ENCODE measurements at regions not wholly inside any gene's neighbourhood (a gene's known extent, or its start where the extent isn't known, plus 50 kb on each side); places are given as distances from the start of the nearest gene placed in this dataset.

DNA sequence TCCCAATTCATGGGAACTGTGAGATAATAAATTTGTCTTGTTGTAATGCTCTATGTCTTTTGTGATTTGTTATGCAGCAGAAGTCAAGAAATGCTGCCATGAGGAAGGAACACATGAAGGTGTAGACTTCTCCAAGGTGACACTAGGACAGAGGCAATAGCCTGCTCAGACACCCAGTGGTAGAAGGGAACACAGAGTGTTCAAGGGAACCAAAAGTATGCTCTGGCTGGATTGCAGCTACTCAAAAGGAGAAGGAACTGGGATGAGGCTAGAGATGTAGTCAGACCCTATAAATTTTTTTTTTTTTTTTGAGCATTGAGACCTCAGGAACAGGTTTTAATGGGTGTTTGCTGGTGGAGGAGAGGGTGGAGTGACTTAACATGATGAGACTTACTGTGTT lies 232.5 kb downstream of the PARP8 start:
- Histone ChIP-seq H3K9me3 (ENCODE audit: control insufficient read depth, insufficient read depth, low read depth, low read length) (no peaks in the 10 kb centered on the region), H3K4me1 (ENCODE audit: control insufficient read depth, insufficient read depth, low read length) (0 out of 2 replicates have a peak, but pooled peaks cover 6% of the 10 kb centered on the region), H3K4me3 (ENCODE audit: low read depth, low read length) (no peak overlapping the region), H3K36me3 (ENCODE audit: control insufficient read depth in 2 of 2, insufficient read depth in 1 of 2, low read length in 2 of 2) (no peaks in the 10 kb centered on the region), H3K27ac (ENCODE audit: extremely low read depth, low read depth, low read length) (no peak overlapping the region)
- POLR2A ChIA-PET = no interaction called here
- no peak for TF ChIP-seq ZNF426 (tag by site-specific recombination; IDR thresholded peaks at IDR 0.05)
- CTCF ChIA-PET = no interaction called here

DNA sequence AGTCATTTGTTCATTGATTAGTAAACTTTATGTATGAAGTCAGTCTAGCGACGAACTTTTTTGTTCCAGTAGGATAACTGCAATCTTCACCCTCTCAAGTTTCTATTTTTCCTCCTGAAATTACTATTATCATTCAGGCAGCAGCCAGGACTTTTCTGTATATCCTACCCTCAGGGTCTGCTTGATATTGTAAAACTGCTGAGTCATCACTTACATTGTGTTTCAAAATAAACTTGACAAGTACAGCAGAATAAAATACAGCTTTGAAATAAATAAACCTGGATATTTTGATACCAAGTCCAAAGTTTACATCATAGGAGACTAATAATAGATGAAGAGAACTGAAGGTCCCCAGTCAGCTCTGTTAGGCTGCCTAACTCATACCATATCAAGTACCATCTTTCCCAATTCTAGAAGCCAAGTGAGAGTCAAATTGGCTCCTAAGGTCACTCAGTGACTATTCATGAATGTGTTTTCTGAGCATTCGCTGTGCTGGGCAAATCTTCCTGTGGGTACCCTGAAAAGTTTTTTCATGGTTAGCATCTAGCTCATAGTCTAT lies 234.6 kb downstream of the PARP8 start:
- Histone ChIP-seq H3K4me3 (ENCODE audit: low read depth, low read length) (no peak overlapping the region), H3K27ac (ENCODE audit: extremely low read depth, low read depth, low read length) (no peak overlapping the region), H3K36me3 (ENCODE audit: control insufficient read depth in 2 of 2, insufficient read depth in 1 of 2, low read length in 2 of 2) (no peaks in the 10 kb centered on the region), H3K9me3 (ENCODE audit: control insufficient read depth, insufficient read depth, low read depth, low read length) (no peaks in the 10 kb centered on the region), H3K4me1 (ENCODE audit: control insufficient read depth, insufficient read depth, low read length) (0 out of 2 replicates have a peak, but pooled peaks cover 6% of the 10 kb centered on the region)
- TF ChIP-seq ZBTB21 (tag by site-specific recombination; IDR thresholded peaks at IDR 0.05) = no peak
- TF ChIP-seq ZNF280D (tag by site-specific recombination; IDR thresholded peaks at IDR 0.05) = no peak
- TF ChIP-seq ZNF335 (tag by site-specific recombination; conservative IDR thresholded peaks at IDR 0.05) = peak; percentile 45; the same call in 1 of the 2 replicates
- peak; percentile 83 for TF ChIP-seq ZNF549 (tag by site-specific recombination; IDR thresholded peaks at IDR 0.05)
- TF ChIP-seq ZNF529 (tag by site-specific recombination; IDR thresholded peaks at IDR 0.05; ENCODE audit: insufficient replicate concordance) = no peak
- ChIA-PET CTCF (no interaction called here), POLR2A (no interaction called here)

DNA sequence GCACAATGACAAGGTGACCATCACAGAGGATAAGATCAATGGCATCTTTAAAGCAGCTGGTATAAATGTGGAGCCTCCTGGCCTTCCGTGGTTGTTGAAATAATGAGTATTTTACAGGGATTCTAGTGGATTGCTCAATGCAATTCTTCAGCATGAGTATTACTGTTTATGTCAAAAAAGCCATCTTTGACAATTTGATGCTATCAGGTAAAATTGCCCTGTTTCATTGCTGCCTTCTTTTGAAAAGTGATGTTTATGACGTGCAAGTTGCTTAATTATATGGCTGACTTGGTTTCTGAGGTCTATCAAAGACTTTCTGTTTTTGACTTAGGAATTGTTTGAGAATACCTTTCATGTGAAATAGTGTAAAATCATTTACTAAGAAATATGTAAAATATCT lies 237.2 kb downstream of the PARP8 start:
- POLR2A ChIA-PET = no interaction called here
- TF ChIP-seq ZNF280D (tag by site-specific recombination; IDR thresholded peaks at IDR 0.05) = no peak
- TF ChIP-seq ZNF350 (tag by site-specific recombination; IDR thresholded peaks at IDR 0.05) = no peak

DNA sequence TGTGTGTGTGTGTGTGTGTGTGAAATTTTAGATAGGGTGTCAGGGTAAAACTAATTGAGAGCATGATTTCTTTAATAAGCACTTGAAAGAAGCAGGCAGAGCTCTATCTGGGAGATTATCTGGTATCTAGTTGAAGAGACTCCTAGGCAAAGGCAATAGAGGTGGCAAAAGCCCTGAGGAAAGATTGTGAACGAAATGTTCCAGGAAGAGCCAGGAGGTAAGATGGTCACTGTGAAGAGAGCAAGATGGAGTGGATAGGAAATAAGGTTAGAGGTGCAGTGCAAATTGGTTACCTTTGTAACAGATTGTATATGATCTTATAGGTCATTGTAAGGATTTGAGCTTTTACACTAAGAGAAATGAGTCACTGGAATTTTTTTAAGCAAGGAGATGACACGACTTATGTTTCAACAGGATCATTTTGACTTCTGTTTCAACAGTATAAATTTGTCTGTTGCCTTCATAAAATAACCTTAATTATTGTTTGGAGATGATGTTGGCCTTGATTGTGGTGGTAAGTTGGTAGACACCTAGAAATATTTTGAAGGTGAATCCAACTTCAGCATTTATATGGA lies 239.6 kb downstream of the PARP8 start:
- Histone ChIP-seq H3K36me3 (ENCODE audit: control insufficient read depth in 2 of 2, insufficient read depth in 1 of 2, low read length in 2 of 2) (no peaks in the 10 kb centered on the region; a peak in 1 of 3 replicates), H3K4me3 (ENCODE audit: low read depth, low read length) (no peak overlapping the region), H3K4me1 (ENCODE audit: control insufficient read depth, insufficient read depth, low read length) (no peaks in the 10 kb centered on the region), H3K27ac (ENCODE audit: extremely low read depth, low read depth, low read length) (no peak overlapping the region), H3K9me3 (ENCODE audit: control insufficient read depth, insufficient read depth, low read depth, low read length) (no peaks in the 10 kb centered on the region)
- CTCF ChIA-PET = no interaction called here
- POLR2A ChIA-PET = no interaction called here
- TF ChIP-seq ZNF202 (tag by site-specific recombination; IDR thresholded peaks at IDR 0.05; ENCODE audit: borderline replicate concordance) = no peak
- no peak for TF ChIP-seq ZEB2 (tag by site-specific recombination; IDR thresholded peaks at IDR 0.05)
- TF ChIP-seq BCL11A (tag by site-specific recombination; IDR thresholded peaks at IDR 0.05; ENCODE audit: low read depth) = no peak
- no peak for TF ChIP-seq ZNF48 (tag by site-specific recombination; IDR thresholded peaks at IDR 0.05)
- TF ChIP-seq EGR2 (tag by site-specific recombination; IDR thresholded peaks at IDR 0.05; ENCODE audit: low read depth) = no peak
- no peak for TF ChIP-seq ZBTB1 (tag by site-specific recombination; IDR thresholded peaks at IDR 0.05)
- no peak for TF ChIP-seq ZBTB6 (tag by site-specific recombination; IDR thresholded peaks at IDR 0.05)
- no peak for TF ChIP-seq ZBTB17 (tag by site-specific recombination; IDR thresholded peaks at IDR 0.05)
- TF ChIP-seq, protein P1, sequence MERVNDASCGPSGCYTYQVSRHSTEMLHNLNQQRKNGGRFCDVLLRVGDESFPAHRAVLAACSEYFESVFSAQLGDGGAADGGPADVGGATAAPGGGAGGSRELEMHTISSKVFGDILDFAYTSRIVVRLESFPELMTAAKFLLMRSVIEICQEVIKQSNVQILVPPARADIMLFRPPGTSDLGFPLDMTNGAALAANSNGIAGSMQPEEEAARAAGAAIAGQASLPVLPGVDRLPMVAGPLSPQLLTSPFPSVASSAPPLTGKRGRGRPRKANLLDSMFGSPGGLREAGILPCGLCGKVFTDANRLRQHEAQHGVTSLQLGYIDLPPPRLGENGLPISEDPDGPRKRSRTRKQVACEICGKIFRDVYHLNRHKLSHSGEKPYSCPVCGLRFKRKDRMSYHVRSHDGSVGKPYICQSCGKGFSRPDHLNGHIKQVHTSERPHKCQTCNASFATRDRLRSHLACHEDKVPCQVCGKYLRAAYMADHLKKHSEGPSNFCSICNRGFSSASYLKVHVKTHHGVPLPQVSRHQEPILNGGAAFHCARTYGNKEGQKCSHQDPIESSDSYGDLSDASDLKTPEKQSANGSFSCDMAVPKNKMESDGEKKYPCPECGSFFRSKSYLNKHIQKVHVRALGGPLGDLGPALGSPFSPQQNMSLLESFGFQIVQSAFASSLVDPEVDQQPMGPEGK (tag by site-specific recombination; IDR thresholded peaks at IDR 0.05) = no peak
- TF ChIP-seq ZNF174 (tag by site-specific recombination; IDR thresholded peaks at IDR 0.05) = no peak

More for the DNA sequence above, 237.2 kb downstream of the PARP8 start:
- Histone ChIP-seq H3K4me3 (ENCODE audit: low read depth, low read length) (no peak overlapping the region), H3K27ac (ENCODE audit: extremely low read depth, low read depth, low read length) (no peak overlapping the region), H3K4me1 (ENCODE audit: control insufficient read depth, insufficient read depth, low read length) (0 out of 2 replicates have a peak, but pooled peaks cover 6% of the 10 kb centered on the region), H3K9me3 (ENCODE audit: control insufficient read depth, insufficient read depth, low read depth, low read length) (no peaks in the 10 kb centered on the region), H3K36me3 (ENCODE audit: control insufficient read depth in 2 of 2, insufficient read depth in 1 of 2, low read length in 2 of 2) (no peaks in the 10 kb centered on the region; a peak in 1 of 3 replicates)
- CTCF ChIA-PET = interaction anchor here (0.6 to 0.7 kb wide), 2 partner anchors 14 to 66 kb away, joined by 3 to 4 read pairs; no protein-coding TSS in a partner anchor
